ENCODE measurements at regions not wholly inside any gene's neighbourhood (a gene's known extent, or its start where the extent isn't known, plus 50 kb on each side); places are given as distances from the start of the nearest gene placed in this dataset.

DNA sequence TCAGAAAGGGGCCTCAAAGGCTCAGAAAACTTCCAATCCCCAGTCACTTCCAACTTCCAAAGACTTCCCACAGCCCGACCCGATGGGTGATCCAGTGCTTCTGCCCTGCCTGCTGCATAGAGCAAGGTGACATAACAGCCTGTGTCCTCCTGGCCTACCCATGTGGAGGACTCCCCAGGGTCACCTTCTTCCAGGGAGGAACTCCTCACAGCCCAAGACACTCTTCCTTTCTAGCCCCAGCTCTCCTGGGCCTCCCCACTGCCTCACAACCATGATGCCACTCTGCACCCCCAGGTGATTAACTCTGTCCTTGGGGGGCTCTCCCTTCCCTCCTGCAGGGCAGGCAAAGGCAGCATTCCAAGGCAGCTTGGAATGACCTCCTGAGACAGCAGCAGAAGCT, 158.4 kb upstream of the PDE1C start:
- no peak for ATAC-seq
- TF ChIP-seq TCF4 (CRISPR knock-in tag; IDR thresholded peaks at IDR 0.05; ENCODE audit: borderline replicate concordance): no peak

DNA sequence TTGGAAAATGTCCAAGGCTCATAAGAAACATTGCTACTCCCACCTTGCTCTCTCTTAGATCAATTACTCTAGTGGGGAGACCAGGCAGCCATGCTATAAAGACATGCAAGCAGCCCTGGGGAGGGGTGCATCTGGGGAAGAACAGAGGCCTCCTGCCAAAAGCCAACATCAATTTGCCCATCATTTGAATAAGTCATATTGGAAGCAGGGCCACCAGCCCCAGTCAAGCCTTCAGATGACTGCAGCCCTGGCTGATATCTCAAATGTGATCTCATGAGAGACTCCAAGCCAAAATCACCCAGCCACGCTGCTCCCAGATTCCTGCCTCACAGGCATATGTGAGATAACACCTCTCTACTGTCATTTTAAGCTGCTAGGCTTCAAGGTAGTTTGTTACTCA, 157.5 kb upstream of the PDE1C start:
- TF ChIP-seq ISL1 (CRISPR knock-in tag; IDR thresholded peaks at IDR 0.05) (no peak), ZNF8 (CRISPR knock-in tag; IDR thresholded peaks at IDR 0.05) (no peak), SNAI2 (CRISPR knock-in tag; IDR thresholded peaks at IDR 0.05) (no peak), GLIS3 (CRISPR knock-in tag; IDR thresholded peaks at IDR 0.05) (no peak), TOX (CRISPR knock-in tag; IDR thresholded peaks at IDR 0.05; ENCODE audit: borderline replicate concordance) (no peak), ESRRG (CRISPR knock-in tag; IDR thresholded peaks at IDR 0.05) (no peak), TCF4 (CRISPR knock-in tag; IDR thresholded peaks at IDR 0.05; ENCODE audit: borderline replicate concordance) (no peak), PPARA (CRISPR knock-in tag; IDR thresholded peaks at IDR 0.05; ENCODE audit: borderline replicate concordance) (no peak), ZNF565 (CRISPR knock-in tag; conservative IDR thresholded peaks at IDR 0.05; ENCODE audit: low read depth) (no peak), ARNTL (CRISPR knock-in tag; IDR thresholded peaks at IDR 0.05; ENCODE audit: borderline replicate concordance, low read depth) (no peak), ZNF70 (CRISPR knock-in tag; IDR thresholded peaks at IDR 0.05) (no peak), RARB (CRISPR knock-in tag; IDR thresholded peaks at IDR 0.05) (no peak)
- TF ChIP-seq, protein P1, sequence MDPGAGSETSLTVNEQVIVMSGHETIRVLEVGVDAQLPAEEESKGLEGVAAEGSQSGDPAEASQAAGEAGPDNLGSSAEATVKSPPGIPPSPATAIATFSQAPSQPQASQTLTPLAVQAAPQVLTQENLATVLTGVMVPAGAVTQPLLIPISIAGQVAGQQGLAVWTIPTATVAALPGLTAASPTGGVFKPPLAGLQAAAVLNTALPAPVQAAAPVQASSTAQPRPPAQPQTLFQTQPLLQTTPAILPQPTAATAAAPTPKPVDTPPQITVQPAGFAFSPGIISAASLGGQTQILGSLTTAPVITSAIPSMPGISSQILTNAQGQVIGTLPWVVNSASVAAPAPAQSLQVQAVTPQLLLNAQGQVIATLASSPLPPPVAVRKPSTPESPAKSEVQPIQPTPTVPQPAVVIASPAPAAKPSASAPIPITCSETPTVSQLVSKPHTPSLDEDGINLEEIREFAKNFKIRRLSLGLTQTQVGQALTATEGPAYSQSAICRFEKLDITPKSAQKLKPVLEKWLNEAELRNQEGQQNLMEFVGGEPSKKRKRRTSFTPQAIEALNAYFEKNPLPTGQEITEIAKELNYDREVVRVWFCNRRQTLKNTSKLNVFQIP (CRISPR knock-in tag; IDR thresholded peaks at IDR 0.05; ENCODE audit: borderline replicate concordance, low read depth): no peak
- TF ChIP-seq, protein P2, sequence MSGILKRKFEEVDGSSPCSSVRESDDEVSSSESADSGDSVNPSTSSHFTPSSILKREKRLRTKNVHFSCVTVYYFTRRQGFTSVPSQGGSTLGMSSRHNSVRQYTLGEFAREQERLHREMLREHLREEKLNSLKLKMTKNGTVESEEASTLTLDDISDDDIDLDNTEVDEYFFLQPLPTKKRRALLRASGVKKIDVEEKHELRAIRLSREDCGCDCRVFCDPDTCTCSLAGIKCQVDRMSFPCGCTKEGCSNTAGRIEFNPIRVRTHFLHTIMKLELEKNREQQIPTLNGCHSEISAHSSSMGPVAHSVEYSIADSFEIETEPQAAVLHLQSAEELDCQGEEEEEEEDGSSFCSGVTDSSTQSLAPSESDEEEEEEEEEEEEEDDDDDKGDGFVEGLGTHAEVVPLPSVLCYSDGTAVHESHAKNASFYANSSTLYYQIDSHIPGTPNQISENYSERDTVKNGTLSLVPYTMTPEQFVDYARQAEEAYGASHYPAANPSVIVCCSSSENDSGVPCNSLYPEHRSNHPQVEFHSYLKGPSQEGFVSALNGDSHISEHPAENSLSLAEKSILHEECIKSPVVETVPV (CRISPR knock-in tag; IDR thresholded peaks at IDR 0.05): no peak
- no peak for ATAC-seq

DNA sequence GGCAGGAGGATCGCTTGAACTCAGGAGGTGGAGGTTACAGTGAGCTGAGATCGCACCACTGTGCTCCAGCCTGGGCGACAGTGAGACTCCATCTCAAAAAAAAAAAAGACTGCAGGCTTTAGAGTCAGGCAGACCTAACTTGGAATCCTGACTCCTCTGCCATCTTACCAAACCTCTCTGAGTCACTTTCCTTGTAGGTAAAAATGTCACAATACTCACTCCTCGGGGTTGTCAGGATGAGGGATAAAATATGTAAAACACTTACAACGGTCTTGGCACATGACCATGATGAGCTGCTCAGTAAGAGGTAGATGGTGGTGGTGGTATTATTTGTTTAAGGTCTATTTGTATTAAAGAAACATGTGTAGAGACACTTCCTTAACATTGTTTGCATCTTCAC, 154.1 kb upstream of the PDE1C start:
- TF ChIP-seq, protein P3, sequence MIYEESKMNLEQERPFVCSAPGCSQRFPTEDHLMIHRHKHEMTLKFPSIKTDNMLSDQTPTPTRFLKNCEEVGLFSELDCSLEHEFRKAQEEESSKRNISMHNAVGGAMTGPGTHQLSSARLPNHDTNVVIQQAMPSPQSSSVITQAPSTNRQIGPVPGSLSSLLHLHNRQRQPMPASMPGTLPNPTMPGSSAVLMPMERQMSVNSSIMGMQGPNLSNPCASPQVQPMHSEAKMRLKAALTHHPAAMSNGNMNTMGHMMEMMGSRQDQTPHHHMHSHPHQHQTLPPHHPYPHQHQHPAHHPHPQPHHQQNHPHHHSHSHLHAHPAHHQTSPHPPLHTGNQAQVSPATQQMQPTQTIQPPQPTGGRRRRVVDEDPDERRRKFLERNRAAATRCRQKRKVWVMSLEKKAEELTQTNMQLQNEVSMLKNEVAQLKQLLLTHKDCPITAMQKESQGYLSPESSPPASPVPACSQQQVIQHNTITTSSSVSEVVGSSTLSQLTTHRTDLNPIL (CRISPR knock-in tag; IDR thresholded peaks at IDR 0.05; ENCODE audit: low read depth): no peak
- no peak for TF ChIP-seq ZC3H10 (CRISPR knock-in tag; IDR thresholded peaks at IDR 0.05)
- no peak for TF ChIP-seq ZNF565 (CRISPR knock-in tag; conservative IDR thresholded peaks at IDR 0.05; ENCODE audit: low read depth)
- TF ChIP-seq OSR1 (CRISPR knock-in tag; IDR thresholded peaks at IDR 0.05): no peak
- no peak for TF ChIP-seq RARB (CRISPR knock-in tag; IDR thresholded peaks at IDR 0.05)
- no peak for ATAC-seq

DNA sequence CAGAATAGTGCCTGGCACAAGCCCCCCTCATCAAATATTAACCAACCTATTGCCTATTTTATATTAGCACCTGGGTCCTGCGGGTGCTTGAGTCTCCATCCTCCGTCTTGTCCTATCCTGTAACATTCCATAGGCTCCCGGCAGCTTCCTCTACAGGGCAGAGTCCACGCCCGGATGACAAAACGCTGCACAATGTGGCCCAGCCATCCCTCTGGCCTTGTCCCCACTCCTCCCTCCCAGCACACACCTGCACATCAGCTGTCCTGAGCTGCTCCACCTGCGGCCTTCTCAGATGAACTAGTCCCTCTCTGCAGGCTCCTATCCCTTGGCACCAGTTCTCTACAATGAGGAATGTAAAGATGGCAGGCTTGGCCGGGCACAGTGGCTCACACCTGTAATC, 153.5 kb upstream of the PDE1C start:
- ATAC-seq: no peak

More for the DNA sequence above, 153.5 kb upstream of the PDE1C start:
- TF ChIP-seq ZNF8 (CRISPR knock-in tag; IDR thresholded peaks at IDR 0.05) (no peak), BACH2 (CRISPR knock-in tag; IDR thresholded peaks at IDR 0.05; ENCODE audit: borderline replicate concordance) (no peak), ESRRG (CRISPR knock-in tag; IDR thresholded peaks at IDR 0.05) (no peak), ZC3H10 (CRISPR knock-in tag; IDR thresholded peaks at IDR 0.05) (no peak), CSDC2 (CRISPR knock-in tag; IDR thresholded peaks at IDR 0.05) (no peak), ZNF565 (CRISPR knock-in tag; conservative IDR thresholded peaks at IDR 0.05; ENCODE audit: low read depth) (no peak), ZFP30 (CRISPR knock-in tag; IDR thresholded peaks at IDR 0.05) (no peak), ISL1 (CRISPR knock-in tag; IDR thresholded peaks at IDR 0.05) (no peak), ZNF70 (CRISPR knock-in tag; IDR thresholded peaks at IDR 0.05) (no peak), GLIS3 (CRISPR knock-in tag; IDR thresholded peaks at IDR 0.05) (no peak), TOX (CRISPR knock-in tag; IDR thresholded peaks at IDR 0.05; ENCODE audit: borderline replicate concordance) (no peak), RARB (CRISPR knock-in tag; IDR thresholded peaks at IDR 0.05) (no peak), SNAI2 (CRISPR knock-in tag; IDR thresholded peaks at IDR 0.05) (no peak)
- TF ChIP-seq, protein P3 (CRISPR knock-in tag; IDR thresholded peaks at IDR 0.05; ENCODE audit: low read depth): no peak
- TF ChIP-seq, protein P4, sequence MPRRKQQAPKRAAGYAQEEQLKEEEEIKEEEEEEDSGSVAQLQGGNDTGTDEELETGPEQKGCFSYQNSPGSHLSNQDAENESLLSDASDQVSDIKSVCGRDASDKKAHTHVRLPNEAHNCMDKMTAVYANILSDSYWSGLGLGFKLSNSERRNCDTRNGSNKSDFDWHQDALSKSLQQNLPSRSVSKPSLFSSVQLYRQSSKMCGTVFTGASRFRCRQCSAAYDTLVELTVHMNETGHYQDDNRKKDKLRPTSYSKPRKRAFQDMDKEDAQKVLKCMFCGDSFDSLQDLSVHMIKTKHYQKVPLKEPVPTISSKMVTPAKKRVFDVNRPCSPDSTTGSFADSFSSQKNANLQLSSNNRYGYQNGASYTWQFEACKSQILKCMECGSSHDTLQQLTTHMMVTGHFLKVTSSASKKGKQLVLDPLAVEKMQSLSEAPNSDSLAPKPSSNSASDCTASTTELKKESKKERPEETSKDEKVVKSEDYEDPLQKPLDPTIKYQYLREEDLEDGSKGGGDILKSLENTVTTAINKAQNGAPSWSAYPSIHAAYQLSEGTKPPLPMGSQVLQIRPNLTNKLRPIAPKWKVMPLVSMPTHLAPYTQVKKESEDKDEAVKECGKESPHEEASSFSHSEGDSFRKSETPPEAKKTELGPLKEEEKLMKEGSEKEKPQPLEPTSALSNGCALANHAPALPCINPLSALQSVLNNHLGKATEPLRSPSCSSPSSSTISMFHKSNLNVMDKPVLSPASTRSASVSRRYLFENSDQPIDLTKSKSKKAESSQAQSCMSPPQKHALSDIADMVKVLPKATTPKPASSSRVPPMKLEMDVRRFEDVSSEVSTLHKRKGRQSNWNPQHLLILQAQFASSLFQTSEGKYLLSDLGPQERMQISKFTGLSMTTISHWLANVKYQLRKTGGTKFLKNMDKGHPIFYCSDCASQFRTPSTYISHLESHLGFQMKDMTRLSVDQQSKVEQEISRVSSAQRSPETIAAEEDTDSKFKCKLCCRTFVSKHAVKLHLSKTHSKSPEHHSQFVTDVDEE (CRISPR knock-in tag; IDR thresholded peaks at IDR 0.05): no peak
- TF ChIP-seq, protein P5, sequence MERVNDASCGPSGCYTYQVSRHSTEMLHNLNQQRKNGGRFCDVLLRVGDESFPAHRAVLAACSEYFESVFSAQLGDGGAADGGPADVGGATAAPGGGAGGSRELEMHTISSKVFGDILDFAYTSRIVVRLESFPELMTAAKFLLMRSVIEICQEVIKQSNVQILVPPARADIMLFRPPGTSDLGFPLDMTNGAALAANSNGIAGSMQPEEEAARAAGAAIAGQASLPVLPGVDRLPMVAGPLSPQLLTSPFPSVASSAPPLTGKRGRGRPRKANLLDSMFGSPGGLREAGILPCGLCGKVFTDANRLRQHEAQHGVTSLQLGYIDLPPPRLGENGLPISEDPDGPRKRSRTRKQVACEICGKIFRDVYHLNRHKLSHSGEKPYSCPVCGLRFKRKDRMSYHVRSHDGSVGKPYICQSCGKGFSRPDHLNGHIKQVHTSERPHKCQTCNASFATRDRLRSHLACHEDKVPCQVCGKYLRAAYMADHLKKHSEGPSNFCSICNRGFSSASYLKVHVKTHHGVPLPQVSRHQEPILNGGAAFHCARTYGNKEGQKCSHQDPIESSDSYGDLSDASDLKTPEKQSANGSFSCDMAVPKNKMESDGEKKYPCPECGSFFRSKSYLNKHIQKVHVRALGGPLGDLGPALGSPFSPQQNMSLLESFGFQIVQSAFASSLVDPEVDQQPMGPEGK (CRISPR knock-in tag; IDR thresholded peaks at IDR 0.05; ENCODE audit: borderline replicate concordance): no peak
